ENCODE measurements at regions not wholly inside any gene's neighbourhood (a gene's known extent, or its start where the extent isn't known, plus 50 kb on each side); places are given as distances from the start of the nearest gene placed in this dataset.
"Not testable (repeated sequence)": the region's sequence is repeated elsewhere in the genome, so short reads cannot be mapped to it uniquely, and the experiment has no call there.

GRCh38 chr16:49940464-49941224 is 84.4 kb upstream of the CNEP1R1 start:
- no peak for DNase-seq

GRCh38 chr16:49944221-49944620 is 80.8 kb upstream of the CNEP1R1 start:
- no peak for DNase-seq

- DNase-seq, result no peak
Observed at GRCh38 chr16:49947907-49948678, 76.9 kb upstream of the CNEP1R1 start.

GRCh38 chr16:49951574-49952195 is 73.3 kb upstream of the CNEP1R1 start:
- DNase-seq, result no peak

- no peak for DNase-seq
Observed at GRCh38 chr16:49952386-49952785, 72.6 kb upstream of the CNEP1R1 start.

GRCh38 chr16:49953090-49953489 is 71.9 kb upstream of the CNEP1R1 start:
- DNase-seq, result no peak

DNA sequence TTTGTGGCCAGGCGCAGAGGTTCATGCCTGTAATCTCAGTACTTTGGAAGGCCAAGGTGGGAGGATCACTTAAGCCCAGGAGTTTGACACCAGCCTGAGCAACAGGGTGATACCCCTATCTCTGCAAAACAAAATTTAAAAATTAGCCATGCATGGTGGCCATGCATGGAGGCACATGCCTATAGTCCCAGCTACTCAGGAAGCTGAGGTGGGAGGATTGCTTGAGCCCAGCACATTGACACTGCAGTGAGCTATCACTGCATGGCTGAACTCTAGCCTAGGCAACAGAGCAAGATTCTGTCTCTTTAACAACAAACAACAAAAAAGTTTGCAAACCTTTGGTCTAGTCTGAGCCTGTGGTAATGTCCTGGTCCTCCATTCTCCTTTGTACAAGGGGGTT is 69.2 kb upstream of the CNEP1R1 start:
- no peak for DNase-seq

- DNase-seq, result no peak
Observed at GRCh38 chr16:49956915-49957314, 68.1 kb upstream of the CNEP1R1 start.

DNA sequence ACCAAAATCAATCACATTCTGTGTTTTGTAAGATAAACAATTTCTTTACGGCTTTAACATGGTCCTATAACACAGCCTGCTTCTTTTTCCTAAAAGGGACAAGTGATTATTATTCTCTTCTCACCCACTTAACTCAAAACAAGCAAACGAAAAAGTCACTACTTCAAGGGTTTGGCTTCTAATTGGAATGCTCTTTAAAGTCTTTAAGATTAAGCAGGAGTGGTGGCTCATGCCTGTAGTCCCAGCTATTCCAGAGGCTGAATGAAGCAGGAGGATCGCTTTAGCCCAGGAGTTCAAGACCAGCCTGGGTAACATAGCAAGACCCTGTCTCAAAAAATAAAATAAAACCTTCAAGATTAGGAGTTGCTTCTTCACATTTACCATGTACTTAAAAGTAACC is 66.6 kb upstream of the CNEP1R1 start:
- DNase-seq, result no peak

- DNase-seq, result no peak
Observed at GRCh38 chr16:49959552-49960277, 65.3 kb upstream of the CNEP1R1 start.

- DNase-seq, result no peak
Observed at GRCh38 chr16:49961089-49961488, 63.9 kb upstream of the CNEP1R1 start.

GRCh38 chr16:49962566-49962965 is 62.5 kb upstream of the CNEP1R1 start:
- not testable (repeated sequence) for DNase-seq

DNA sequence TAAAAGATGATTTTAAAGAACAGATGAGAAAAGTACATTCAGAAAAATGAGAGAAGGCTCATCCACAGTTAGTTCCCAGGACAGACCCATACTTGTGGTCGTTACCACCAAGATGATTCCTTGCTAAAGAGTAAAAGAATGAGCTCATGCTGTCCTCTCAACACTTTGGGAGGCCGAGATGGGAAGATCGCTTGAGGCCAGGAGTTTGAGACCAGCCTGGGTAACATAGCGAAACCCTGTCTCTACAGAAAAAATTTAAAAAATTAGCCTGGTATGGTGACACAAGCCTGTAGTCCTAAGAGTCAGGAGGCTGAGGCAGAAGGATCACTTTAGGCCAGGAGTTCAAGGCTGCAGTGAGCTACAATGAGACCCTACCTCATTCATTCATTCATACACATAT is 60.7 kb upstream of the CNEP1R1 start:
- no peak for DNase-seq

- no peak for DNase-seq
Observed at GRCh38 chr16:49964973-49965372, 60.1 kb upstream of the CNEP1R1 start.

- DNase-seq, result no peak
Observed at GRCh38 chr16:49967012-49967559, 57.9 kb upstream of the CNEP1R1 start.

GRCh38 chr16:49969091-49970030 is 55.7 kb upstream of the CNEP1R1 start:
- DNase-seq, result peak; percentile 52

DNA sequence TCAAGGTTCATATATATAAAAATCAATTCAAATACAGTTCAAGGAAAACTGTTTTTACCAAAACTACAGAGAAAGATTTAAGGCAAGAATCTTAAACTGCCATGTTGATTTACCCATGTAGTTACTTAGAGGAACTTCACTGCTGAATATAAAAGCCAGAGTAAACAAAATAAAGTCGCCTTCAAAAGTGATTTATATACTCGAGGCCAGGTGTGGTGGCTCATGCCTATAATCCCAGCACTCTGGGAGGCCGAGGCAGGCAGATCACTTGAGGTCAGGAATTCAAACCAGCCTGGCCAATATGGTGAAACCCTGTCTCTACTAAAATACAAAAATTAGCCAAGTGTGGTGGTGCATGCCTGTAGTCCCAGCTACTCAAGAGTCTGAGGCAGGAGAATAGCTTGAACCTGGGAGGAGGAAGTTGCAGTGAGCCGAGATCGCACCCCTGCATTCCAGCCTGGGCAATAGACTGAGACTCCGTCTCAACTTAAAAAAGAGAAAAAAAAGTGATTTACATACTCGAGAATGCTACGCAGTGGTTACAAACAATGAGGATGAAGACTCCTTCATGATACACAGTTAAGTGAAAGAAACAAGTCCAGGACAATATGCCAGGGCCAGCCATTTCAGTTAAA is 54.1 kb upstream of the CNEP1R1 start:
- DNase-seq, result no peak

GRCh38 chr16:49972280-49972679 is 52.7 kb upstream of the CNEP1R1 start:
- no peak for DNase-seq

GRCh38 chr16:49972961-49973360 is 52.1 kb upstream of the CNEP1R1 start:
- DNase-seq, result no peak

Measured in retina (tissue), 1 donor.